ENCODE measurements at regions not wholly inside any gene's neighbourhood (a gene's known extent, or its start where the extent isn't known, plus 50 kb on each side); places are given as distances from the start of the nearest gene placed in this dataset.
"Not testable (repeated sequence)": the region's sequence is repeated elsewhere in the genome, so short reads cannot be mapped to it uniquely, and the experiment has no call there.

GRCh38 chr3:195999176-195999575 is 82.7 kb downstream of the TFRC start:
- in situ Hi-C loops (cut with MboI; ENCODE audit: low pct_unique_long_range_greater_than_20kb, low sequenced_read_pairs, unreplicated experiment); DNase-seq (ENCODE audit: low spot score): not testable (repeated sequence)

- DNase-seq (ENCODE audit: low spot score); in situ Hi-C loops (cut with MboI; ENCODE audit: low pct_unique_long_range_greater_than_20kb, low sequenced_read_pairs, unreplicated experiment): not testable (repeated sequence)
Observed at GRCh38 chr3:195996314-195996713, 85.6 kb downstream of the TFRC start.

GRCh38 chr3:195994343-195994742 is 86.0 kb upstream of the TNK2 start:
- in situ Hi-C loops (cut with MboI; ENCODE audit: low pct_unique_long_range_greater_than_20kb, low sequenced_read_pairs, unreplicated experiment); DNase-seq (ENCODE audit: low spot score): not testable (repeated sequence)
- TF ChIP-seq CTCF (IDR thresholded peaks at IDR 0.05; ENCODE audit: extremely low read depth, insufficient read depth, missing control alignments), result peak; percentile 52

- in situ Hi-C loops (cut with MboI; ENCODE audit: low pct_unique_long_range_greater_than_20kb, low sequenced_read_pairs, unreplicated experiment), result not testable (repeated sequence)
Observed at GRCh38 chr3:195993671-195994070, 85.3 kb upstream of the TNK2 start.

GRCh38 chr3:195992956-195993595 is 84.7 kb upstream of the TNK2 start:
- DNase-seq (ENCODE audit: low spot score); in situ Hi-C loops (cut with MboI; ENCODE audit: low pct_unique_long_range_greater_than_20kb, low sequenced_read_pairs, unreplicated experiment): not testable (repeated sequence)

More at GRCh38 chr3:195993671-195994070, 85.3 kb upstream of the TNK2 start:
- not testable (repeated sequence) for DNase-seq (ENCODE audit: low spot score)

- in situ Hi-C loops (cut with MboI; ENCODE audit: low pct_unique_long_range_greater_than_20kb, low sequenced_read_pairs, unreplicated experiment); DNase-seq (ENCODE audit: low spot score): not testable (repeated sequence)
Observed at GRCh38 chr3:195991986-195992385, 83.6 kb upstream of the TNK2 start.

GRCh38 chr3:195991243-195991642 is 82.9 kb upstream of the TNK2 start:
- DNase-seq (ENCODE audit: low spot score); in situ Hi-C loops (cut with MboI; ENCODE audit: low pct_unique_long_range_greater_than_20kb, low sequenced_read_pairs, unreplicated experiment): not testable (repeated sequence)

- in situ Hi-C loops (cut with MboI; ENCODE audit: low pct_unique_long_range_greater_than_20kb, low sequenced_read_pairs, unreplicated experiment), result not testable (repeated sequence)
Observed at GRCh38 chr3:195990841-195991174, 82.5 kb upstream of the TNK2 start.

GRCh38 chr3:195989921-195990840 is 81.8 kb upstream of the TNK2 start:
- DNase-seq (ENCODE audit: low spot score), result peak; percentile 56
- in situ Hi-C loops (cut with MboI; ENCODE audit: low pct_unique_long_range_greater_than_20kb, low sequenced_read_pairs, unreplicated experiment), result not testable (repeated sequence)

More at GRCh38 chr3:195990841-195991174, 82.5 kb upstream of the TNK2 start:
- DNase-seq (ENCODE audit: low spot score), result not testable (repeated sequence)

- in situ Hi-C loops (cut with MboI; ENCODE audit: low pct_unique_long_range_greater_than_20kb, low sequenced_read_pairs, unreplicated experiment); DNase-seq (ENCODE audit: low spot score): not testable (repeated sequence)
Observed at GRCh38 chr3:195989197-195989920, 81.0 kb upstream of the TNK2 start.

GRCh38 chr3:195988764-195989163 is 80.4 kb upstream of the TNK2 start:
- DNase-seq (ENCODE audit: low spot score); in situ Hi-C loops (cut with MboI; ENCODE audit: low pct_unique_long_range_greater_than_20kb, low sequenced_read_pairs, unreplicated experiment): not testable (repeated sequence)

GRCh38 chr3:195987001-195987400 is 78.7 kb upstream of the TNK2 start:
- in situ Hi-C loops (cut with MboI; ENCODE audit: low pct_unique_long_range_greater_than_20kb, low sequenced_read_pairs, unreplicated experiment); DNase-seq (ENCODE audit: low spot score): not testable (repeated sequence)

- DNase-seq (ENCODE audit: low spot score); in situ Hi-C loops (cut with MboI; ENCODE audit: low pct_unique_long_range_greater_than_20kb, low sequenced_read_pairs, unreplicated experiment): not testable (repeated sequence)
Observed at GRCh38 chr3:195986576-195986975, 78.2 kb upstream of the TNK2 start.

- in situ Hi-C loops (cut with MboI; ENCODE audit: low pct_unique_long_range_greater_than_20kb, low sequenced_read_pairs, unreplicated experiment); DNase-seq (ENCODE audit: low spot score): not testable (repeated sequence)
Observed at GRCh38 chr3:195985348-195985920, 77.1 kb upstream of the TNK2 start.

GRCh38 chr3:195984392-195985030 is 76.2 kb upstream of the TNK2 start:
- in situ Hi-C loops (cut with MboI; ENCODE audit: low pct_unique_long_range_greater_than_20kb, low sequenced_read_pairs, unreplicated experiment); DNase-seq (ENCODE audit: low spot score): not testable (repeated sequence)

GRCh38 chr3:195983880-195984279 is 75.5 kb upstream of the TNK2 start:
- DNase-seq (ENCODE audit: low spot score); in situ Hi-C loops (cut with MboI; ENCODE audit: low pct_unique_long_range_greater_than_20kb, low sequenced_read_pairs, unreplicated experiment): not testable (repeated sequence)
